A673 (cell line): ENCODE measurements at regions not wholly inside any gene's neighbourhood (a gene's known extent, or its start where the extent isn't known, plus 50 kb on each side); places are given as distances from the start of the nearest gene placed in this dataset.

Experiments used
- EZH2 ChIP-seq: fragments of 200-600 bp; sonication (generic); IDR thresholded peaks from 2 replicates; pipeline ENCODE4 v1.6.1; 2017; ENCODE audit warnings: borderline replicate concordance, low read depth, mild to moderate bottlenecking, mixed read lengths, antibody characterized with exemption, low read length; ENCODE audit not compliant: poor library complexity, severe bottlenecking
- TF ChIP-seq, protein P1 (sequence below): fragments of 300-800, 200-600 bp; sonication (generic); conservative IDR thresholded peaks from 2 replicates; pipeline ENCODE4 v1.5.1; 2017; ENCODE audit warnings: low read depth, mild to moderate bottlenecking, antibody characterized with exemption, low read length, moderate library complexity, mixed read lengths

DNA sequence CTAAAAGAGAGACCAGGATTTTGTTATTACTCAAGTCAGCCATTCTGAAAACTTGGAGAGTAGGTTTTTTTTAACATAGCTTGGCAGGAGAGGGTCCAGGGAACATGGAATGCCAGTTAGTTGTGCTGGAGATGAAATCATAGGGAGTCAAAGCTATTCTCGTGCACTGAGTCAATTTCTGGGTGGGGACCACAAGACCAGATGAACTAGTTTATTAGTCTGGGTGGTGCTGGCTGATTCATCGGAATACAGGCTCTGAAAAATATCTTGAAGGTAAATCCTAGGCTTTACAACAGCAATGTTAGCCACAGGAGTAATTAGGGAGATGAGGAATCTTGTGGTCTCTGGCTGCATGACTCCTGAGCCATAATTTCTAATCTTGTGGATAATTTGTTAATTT is 921.4 kb downstream of the TRIB2 start:
- TF ChIP-seq, protein P1, sequence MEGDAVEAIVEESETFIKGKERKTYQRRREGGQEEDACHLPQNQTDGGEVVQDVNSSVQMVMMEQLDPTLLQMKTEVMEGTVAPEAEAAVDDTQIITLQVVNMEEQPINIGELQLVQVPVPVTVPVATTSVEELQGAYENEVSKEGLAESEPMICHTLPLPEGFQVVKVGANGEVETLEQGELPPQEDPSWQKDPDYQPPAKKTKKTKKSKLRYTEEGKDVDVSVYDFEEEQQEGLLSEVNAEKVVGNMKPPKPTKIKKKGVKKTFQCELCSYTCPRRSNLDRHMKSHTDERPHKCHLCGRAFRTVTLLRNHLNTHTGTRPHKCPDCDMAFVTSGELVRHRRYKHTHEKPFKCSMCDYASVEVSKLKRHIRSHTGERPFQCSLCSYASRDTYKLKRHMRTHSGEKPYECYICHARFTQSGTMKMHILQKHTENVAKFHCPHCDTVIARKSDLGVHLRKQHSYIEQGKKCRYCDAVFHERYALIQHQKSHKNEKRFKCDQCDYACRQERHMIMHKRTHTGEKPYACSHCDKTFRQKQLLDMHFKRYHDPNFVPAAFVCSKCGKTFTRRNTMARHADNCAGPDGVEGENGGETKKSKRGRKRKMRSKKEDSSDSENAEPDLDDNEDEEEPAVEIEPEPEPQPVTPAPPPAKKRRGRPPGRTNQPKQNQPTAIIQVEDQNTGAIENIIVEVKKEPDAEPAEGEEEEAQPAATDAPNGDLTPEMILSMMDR = no peak
- no peak for TF ChIP-seq EZH2
